ENCODE measurements at regions not wholly inside any gene's neighbourhood (a gene's known extent, or its start where the extent isn't known, plus 50 kb on each side); places are given as distances from the start of the nearest gene placed in this dataset.

- TF ChIP-seq TAF1 (IDR thresholded peaks at IDR 0.05; ENCODE audit: low read depth, low read length) (no peak), POLR2A (IDR thresholded peaks at IDR 0.05; ENCODE audit: low read depth, low read length) (no peak), POLR2AphosphoS5 (IDR thresholded peaks at IDR 0.05; ENCODE audit: low read depth, low read length) (no peak), SPI1 (IDR thresholded peaks at IDR 0.05; ENCODE audit: low read depth, low read length) (no peak)
These were observed 208.1 kb upstream of the EOLA2 start for GRCh38 chrX:150146271-150146896.
